NB4 (cell line): ENCODE measurements at regions not wholly inside any gene's neighbourhood (a gene's known extent, or its start where the extent isn't known, plus 50 kb on each side); places are given as distances from the start of the nearest gene placed in this dataset.

Experiments
- CTCF ChIP-seq: IDR thresholded peaks from one replicate; pipeline ENCODE4 v1.5.1; 2012; ENCODE audit warnings: low read depth, low read length
- POLR2A ChIP-seq: IDR thresholded peaks from 2 replicates; pipeline ENCODE4 v1.6.1; 2011; ENCODE audit warnings: mild to moderate bottlenecking; ENCODE audit not compliant: insufficient read length; ENCODE audit errors: extremely low read depth

DNA sequence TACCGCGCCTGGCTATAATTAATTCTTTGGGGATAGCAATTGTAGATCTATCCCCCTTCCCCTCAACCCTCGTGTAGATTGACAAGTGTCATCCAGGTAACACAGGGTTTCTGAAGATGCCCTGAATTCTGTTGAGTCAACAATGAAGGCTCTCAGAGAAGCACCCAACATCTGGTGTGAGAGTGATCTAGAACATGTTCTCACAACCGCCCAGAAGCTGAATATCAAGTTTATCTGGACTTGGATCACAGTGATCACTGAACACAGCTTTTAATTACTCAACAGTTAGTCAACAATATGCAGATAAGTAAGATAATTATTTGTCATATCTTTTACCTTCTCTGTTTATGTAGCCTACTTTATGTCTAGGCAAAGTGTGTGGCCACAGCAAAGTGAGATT lies 204.2 kb upstream of the RGMB start:
- no peak for TF ChIP-seq POLR2A
- no peak for TF ChIP-seq CTCF
